ENCODE measurements at regions not wholly inside any gene's neighbourhood (a gene's known extent, or its start where the extent isn't known, plus 50 kb on each side); places are given as distances from the start of the nearest gene placed in this dataset.

- DNase-seq, result no peak
These were observed 317.8 kb downstream of the MIAT start for GRCh38 chr22:26974914-26975803.

DNA sequence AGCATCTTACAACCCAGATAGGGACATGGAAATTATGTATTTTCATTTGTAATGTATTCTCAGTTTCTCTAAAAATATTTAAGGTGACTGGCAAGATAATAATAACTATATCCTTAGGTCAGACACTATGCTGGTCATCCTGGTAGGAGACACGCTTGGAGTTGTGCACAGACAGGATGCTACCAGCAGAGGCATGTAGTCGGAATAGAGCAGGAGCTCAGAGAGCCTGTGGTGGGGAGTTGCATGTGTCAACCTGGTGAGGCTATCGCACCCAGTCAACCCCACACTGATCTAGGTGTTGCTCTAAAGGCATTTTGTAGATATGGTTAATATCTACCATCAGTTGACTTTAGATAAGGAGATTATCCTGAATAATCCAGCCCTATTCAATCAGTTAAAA, 318.5 kb downstream of the MIAT start:
- DNase-seq, result no peak

- no peak for DNase-seq
These were observed 320.5 kb downstream of the MIAT start for GRCh38 chr22:26977741-26978376.

DNA sequence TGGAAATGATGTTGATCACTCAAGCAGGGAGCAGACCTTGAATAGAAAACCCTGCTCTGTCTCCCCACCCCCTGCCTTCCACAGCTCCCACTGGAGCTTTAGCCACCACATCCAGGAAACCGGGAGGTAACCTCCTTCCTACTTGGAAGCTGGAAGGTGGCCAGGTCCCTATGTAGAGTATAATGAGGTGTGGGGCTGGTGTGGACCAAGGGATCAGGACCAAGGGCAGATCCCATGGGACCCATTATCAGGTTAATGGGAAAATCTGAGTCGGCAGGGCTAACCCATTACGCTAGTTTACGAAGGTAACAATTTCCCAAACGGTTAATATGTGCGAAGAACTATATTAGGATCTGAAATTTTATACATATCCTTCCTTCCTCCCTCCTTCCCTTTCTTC, 321.9 kb downstream of the MIAT start:
- DNase-seq, result no peak

DNA sequence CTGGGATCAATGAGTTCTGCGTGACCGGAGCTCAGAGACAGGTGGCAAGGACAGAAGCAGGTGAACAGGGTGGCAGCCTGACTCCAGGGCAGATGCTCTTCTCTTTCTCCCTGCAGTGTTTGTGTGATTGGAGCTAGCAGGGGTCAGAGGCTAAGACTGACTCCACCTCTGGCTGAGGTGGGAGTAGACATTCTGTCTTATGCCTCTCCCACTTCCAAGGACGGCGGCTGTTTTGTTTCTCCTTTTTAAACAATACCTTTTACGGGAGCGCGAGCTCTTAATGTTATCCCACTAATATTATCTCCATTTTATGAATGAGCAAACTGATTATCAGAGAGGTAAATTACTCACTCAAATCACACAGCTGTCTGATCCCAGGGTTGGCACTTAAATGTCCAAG, 323.7 kb downstream of the MIAT start:
- no peak for DNase-seq

DNA sequence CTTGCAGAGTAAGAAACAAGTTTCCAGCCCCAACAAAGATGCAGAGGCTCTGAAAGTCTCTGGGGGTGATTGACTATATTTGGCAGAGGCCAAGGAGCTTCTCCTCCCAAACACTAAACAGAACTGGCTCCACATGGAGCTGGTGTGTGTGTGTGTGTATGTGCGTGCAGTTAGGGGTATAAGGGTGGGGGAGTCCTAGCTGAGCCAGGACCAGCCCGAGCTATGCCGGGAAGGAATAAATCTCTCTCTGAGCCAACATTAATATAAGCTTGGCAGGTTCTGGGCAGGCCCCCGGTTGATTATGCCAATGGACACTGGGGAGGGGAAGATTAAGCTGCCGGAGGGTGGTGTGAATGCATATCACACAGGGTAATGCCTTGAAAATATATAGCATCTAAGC, 324.2 kb downstream of the MIAT start:
- DNase-seq, result peak; percentile 51

GRCh38 chr22:26983311-26983710, 325.9 kb downstream of the MIAT start:
- no peak for DNase-seq

DNA sequence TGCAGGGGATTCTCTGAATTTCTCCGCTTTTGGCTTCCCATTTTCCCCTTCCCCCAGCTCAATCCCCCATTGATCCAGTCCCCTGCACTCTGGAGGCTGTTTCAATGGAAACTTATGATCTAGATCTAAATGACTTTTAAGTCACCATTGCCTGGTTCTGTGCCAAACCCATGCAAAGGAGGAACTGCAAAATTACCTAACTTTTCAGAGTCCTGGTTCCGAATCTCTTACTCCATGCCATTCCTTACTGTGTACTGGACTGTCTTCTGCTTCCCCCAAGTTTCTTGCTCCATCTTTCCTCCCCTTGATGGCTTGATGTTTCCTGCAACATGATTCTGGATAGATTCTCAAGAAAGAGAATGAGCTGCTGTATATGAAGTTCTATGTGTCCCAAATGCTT, 327.8 kb downstream of the MIAT start:
- DNase-seq, result no peak

DNA sequence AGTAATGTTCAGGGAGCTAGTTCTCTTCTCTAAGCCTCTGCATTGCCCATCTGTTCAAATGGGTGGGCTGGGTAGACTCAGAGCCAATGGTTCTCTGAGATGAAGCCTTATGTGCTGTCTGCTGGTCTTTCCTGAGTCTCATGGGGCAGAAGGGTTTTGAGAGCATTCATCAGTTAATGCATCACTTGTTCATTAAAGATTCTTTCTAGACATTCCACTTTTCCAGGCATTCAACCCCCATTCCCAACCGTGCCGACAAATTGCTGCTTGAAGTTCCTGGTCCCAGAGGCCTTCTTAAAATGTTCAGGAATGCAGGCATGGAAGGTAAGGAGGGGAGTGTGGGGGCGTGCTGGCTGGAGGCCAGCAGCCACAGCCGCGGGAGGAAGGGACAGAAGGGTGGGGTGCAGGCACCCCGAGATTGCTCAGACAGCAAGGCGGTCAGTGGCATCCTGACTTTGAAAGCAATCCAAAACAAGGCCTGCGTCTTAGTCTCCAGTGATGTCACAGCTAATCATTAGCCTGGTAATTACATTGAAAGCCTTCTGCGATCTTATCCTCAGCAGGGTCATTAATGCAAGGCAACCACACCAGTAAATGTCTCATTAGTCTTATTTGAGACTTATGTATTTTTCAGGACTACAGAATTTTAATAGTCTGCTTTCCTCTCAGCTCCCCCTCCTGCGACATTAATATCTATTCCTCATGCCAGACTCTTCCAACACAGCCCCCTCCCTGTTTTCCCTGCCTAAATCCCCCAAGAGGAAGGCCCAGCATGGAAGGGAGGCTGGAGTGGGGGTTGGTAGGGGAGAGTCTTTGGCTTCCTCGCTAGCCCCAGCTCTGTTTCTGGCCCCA, 328.8 kb downstream of the MIAT start:
- DNase-seq, result peak; percentile 87

GRCh38 chr22:26986884-26987283, 329.5 kb downstream of the MIAT start:
- DNase-seq, result peak; percentile 32

DNA sequence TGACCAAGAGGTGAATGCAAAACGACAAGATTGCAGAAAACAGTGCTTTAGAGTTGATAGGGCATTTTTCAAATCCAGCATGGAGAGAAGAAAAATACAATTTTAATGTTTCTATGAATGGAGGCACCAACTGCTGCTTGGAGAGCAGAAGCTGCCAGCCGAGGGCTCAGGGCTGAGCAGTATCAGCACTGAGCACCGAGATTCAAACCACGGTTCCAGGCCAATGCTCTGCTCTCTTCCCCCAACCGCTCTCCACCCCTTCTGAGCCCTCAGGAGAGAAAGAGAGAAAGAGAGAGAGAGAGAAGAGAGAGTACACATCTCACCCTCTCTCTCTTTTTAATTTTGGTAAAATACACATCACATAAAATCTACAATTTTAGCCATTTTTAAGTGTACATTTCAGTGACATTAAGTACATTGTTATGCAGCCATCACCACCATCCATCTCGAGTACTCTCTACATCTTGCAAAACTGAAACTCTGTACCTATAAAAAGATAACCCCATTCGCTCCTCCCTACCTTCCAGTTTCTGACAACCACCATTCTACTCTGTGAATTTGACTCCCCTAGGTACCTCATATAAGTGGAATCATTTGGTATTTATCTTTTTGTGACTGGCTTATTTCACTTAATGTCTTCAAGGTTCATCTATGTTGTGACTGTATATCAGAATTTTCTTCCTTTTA, 333.3 kb downstream of the MIAT start:
- DNase-seq, result no peak

DNA sequence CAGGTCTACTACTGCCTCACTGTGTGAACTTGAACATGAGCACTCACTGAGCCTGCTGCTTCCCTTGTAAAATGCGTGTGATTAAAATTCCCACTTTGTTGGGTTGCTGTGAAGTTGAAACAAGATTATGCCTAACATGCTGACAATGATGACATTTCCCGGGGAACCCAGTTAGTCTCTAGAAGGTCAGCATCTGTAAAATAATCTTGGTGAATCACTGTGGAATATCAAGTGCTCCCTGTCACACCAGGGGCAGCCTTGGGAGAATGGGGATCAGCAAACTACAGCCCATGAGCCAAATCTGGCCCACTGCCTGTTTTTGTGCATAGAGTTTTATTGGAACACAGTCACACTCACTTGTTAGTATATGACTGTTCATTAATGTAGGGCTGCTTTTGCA, 335.2 kb downstream of the MIAT start:
- DNase-seq, result no peak

- DNase-seq, result peak; percentile 40
These were observed 336.5 kb downstream of the MIAT start for GRCh38 chr22:26993886-26994285.

- DNase-seq, result no peak
These were observed 337.4 kb downstream of the MIAT start for GRCh38 chr22:26994801-26995200.

DNA sequence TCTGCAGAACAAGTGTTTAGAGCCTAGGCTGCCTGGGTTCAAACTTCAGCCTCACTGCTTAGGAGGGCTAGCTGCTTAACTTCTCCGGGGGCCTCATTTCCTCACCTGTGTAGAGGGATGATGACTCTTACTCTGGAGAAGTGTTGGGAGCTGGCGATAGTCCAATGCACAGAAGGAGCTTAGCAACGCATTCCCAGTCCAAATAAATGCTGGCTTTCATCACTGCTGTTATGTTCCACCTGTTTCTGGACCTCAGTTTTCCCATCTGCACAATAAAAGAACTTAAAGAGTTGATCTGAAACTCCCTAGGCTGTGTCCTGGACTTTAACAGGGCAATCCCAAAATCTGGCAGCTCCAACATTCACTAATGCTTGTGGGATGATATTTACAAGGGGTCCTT, 337.8 kb downstream of the MIAT start:
- DNase-seq, result peak; percentile 64

- DNase-seq, result no peak
These were observed 338.8 kb downstream of the MIAT start for GRCh38 chr22:26996154-26996553.

DNA sequence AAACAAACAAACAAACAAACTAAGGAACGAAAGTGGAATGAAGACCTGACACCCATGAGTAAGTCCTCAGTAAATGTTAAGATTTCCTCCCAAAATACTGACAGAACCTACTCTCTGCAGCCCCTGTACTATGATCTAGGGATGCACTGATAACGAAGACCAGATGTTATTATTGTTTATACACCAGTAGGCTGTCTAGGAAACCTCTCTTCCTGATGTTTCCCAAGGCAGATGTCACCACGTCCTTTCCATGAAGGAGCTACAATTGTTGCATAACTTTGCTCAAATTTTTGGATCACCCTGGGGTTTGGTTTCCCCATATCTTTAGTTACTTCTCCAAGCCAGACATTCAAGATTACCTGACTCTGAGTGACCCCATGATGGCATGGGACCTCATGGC, 340.7 kb downstream of the MIAT start:
- no peak for DNase-seq

DNA sequence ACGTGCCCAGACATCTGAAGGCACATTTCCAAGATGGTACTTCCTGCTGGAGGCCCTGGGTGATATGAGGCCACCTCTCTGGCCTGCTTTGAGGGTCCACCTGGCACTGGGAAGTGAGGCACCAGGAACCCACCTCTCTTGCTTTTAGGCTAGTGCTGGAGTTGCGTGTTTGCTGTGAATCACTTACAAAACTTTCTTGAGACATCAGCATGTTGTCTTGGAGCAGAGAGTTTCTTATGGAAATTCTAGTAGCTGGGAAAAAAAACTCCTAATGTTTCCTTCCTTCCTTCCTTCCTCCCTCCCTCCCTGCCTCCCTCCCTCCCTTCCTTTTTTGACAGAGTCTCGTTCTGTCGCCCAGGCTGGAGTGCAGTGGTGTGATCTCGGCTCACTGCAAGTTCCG, 341.3 kb downstream of the MIAT start:
- DNase-seq, result no peak

DNA sequence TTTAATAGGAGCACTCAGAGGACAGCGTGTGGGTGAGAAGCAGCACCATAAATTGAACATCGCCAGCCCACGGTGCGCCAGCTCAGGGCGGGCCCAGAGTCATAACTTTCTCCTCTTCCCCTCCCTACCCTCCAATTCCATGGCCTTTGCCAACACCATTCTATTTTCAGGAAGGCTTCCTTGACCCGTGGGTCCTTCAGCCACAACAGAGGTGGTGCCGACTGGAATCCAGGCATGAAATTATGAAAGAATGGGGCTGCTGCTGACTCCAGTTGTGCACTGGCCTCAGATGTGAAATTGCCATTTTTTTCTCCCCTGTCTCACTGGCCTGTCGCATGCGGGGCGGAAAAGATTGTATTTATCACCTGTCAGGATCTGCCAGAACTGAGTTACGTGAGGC, 345.9 kb downstream of the MIAT start:
- no peak for DNase-seq

DNA sequence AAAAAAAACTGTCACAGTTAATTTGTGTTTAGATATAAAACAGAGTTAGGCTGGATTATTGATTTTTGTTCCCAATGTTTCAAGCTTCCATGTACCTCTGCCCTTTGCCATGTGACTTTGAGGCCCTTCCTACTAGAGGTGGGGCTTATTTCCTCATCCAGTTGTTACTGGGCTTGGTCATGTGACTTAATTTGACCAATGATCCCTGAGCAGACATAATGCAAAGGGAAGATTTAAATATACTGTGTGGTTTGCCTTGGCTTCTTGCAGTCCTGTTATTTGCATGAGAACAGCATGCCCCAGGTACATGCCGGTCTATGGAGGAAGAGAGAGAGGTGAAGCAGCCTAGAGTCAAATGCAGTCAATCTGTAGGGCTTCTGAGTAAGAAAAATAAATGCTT, 347.0 kb downstream of the MIAT start:
- no peak for DNase-seq

- DNase-seq, result no peak
These were observed 351.1 kb downstream of the MIAT start for GRCh38 chr22:27008454-27008853.

- no peak for DNase-seq
These were observed 353.7 kb downstream of the MIAT start for GRCh38 chr22:27011133-27011532.

GRCh38 chr22:27011717-27012116, 354.3 kb downstream of the MIAT start:
- DNase-seq, result no peak

Measured in right hindlimb (tissue), 1 donor.